Spleen (tissue), 11 donors: ENCODE measurements at regions not wholly inside any gene's neighbourhood (a gene's known extent, or its start where the extent isn't known, plus 50 kb on each side); places are given as distances from the start of the nearest gene placed in this dataset.

Experiments used
- DNase-seq: peaks from one replicate; pipeline ENCODE4 v3.0.0-alpha.2; 2020
- H3K27ac ChIP-seq, 8 donors: fragments of 200-600 bp; sonication (generic) in 7 of 8; 1 replicate in 4 of 8; 2 replicates in 4 of 8; pipeline versions ENCODE4 v1.5.0 to v1.8.0; 2016 to 2021; ENCODE audit warnings: inconsistent platforms in 4 of 8, mild to moderate bottlenecking in 4 of 8, moderate library complexity in 1 of 8
- H3K27me3 ChIP-seq, 7 donors: fragments of 200-600 bp; sonication (generic) in 6 of 7; replicated peaks in 1 of 7; 1 replicate in 4 of 7; 2 replicates in 3 of 7; pipeline versions ENCODE4 v1.5.0 to v1.8.0; 2016 to 2021; ENCODE audit warnings: inconsistent platforms in 3 of 7, mild to moderate bottlenecking in 1 of 7
- H3K36me3 ChIP-seq, 6 donors: fragments of 200-600 bp; sonication (generic) in 5 of 6; 1 replicate in 4 of 6; 2 replicates in 2 of 6; pipeline versions ENCODE4 v1.5.0 to v1.8.0; 2016 to 2021; ENCODE audit warnings: inconsistent platforms in 2 of 6
- H3K4me1 ChIP-seq, 6 donors: fragments of 200-600 bp; sonication (generic) in 5 of 6; 1 replicate in 3 of 6; 2 replicates in 3 of 6; pipeline versions ENCODE4 v1.5.0 to v1.8.0; 2016 to 2021; ENCODE audit warnings: inconsistent platforms in 3 of 6
- H3K4me3 ChIP-seq, 8 donors: fragments of 200-600 bp; sonication (generic) in 7 of 8; 1 replicate in 4 of 8; 2 replicates in 4 of 8; pipeline versions ENCODE4 v1.5.0 to v1.8.0; 2016 to 2021; ENCODE audit warnings: inconsistent platforms in 4 of 8, mild to moderate bottlenecking in 4 of 8, moderate library complexity in 2 of 8
- H3K9me3 ChIP-seq, 8 donors: fragments of 200-600 bp; sonication (generic) in 7 of 8; 1 replicate in 4 of 8; 2 replicates in 4 of 8; pipeline versions ENCODE4 v1.5.0 to v1.8.0; 2016 to 2021; ENCODE audit warnings: inconsistent platforms in 4 of 8
- POLR2A ChIP-seq, 3 donors: fragments of 450-650 bp; IDR thresholded peaks; one replicate each; pipeline ENCODE4 v1.5.1; 2017; ENCODE audit warnings: antibody characterized with exemption in 3 of 3, mild to moderate bottlenecking in 1 of 3
- POLR2AphosphoS5 ChIP-seq, 3 donors: sonication (generic); formaldehyde crosslinking; IDR thresholded peaks; one replicate each; pipeline ENCODE4 v1.5.1; 2017; ENCODE audit warnings: antibody characterized with exemption in 3 of 3
- WGBS, 5 donors: extraction: QIAGEN DNeasy Blood & Tissue Kit in 3 of 5; methylation state at CpG; one replicate each; pipeline versions ENCODE4 v1.1.5 to v1.1.7; 2013 to 2018; 5-methylcytosine and 5-hydroxymethylcytosine counted together
- intact Hi-C: fragments of 100-400 bp; cut with DNase I; formaldehyde crosslinking; loops from one replicate; pipeline ENCODE4 v1.15.0; 2023; ENCODE audit warnings: low total_unique reads
- TF ChIP-seq, protein P1 (sequence below), 11 experiments: fragments of 200-600 bp in 7 of 11; fragments of 450-650 bp in 4 of 11; sonication (generic) in 4 of 11; IDR thresholded peaks in 8 of 11; conservative IDR thresholded peaks in 3 of 11; 1 replicate in 7 of 11; 2 replicates in 4 of 11; pipeline versions ENCODE4 v1.4.0 to v1.8.0; 2016 to 2021; ENCODE audit warnings: antibody characterized with exemption in 11 of 11, inconsistent platforms in 4 of 11, mild to moderate bottlenecking in 1 of 11
- donor health status: healthy with polysubstance abuse.
- donor health status: DM: no; HTN: no; CAD: no; lungs with moderate emphysema.
- donor health status: DM: no; HTN: no; CAD: no.
- donor health status: Bipolar disorder and iron deficiency.
- donor health status: healthy.
- donor health status: DM: no; HTN: no; CAD: no.
- donor health status: DM: yes; HTN: yes; CAD: no.

DNA sequence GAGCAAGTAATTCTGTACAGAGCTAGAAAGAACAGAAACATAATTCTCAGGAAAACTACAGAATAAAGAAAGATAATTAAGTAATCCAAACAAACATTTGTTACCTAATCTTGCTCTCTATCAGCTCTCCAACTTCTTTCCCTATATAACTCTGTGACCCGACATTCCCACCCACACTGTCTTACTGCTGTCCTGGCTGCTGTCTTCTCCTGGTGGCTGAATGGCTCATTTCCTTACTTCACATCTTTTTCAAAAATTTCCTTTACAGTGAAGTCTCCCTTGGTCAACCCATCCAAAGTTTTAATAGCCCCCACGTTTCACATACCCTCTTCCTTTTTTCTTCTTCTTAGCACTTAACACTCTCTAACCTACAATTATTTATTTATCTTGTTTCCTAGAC, 64.0 kb downstream of the HYCC1 start:
- TF ChIP-seq, protein P1, sequence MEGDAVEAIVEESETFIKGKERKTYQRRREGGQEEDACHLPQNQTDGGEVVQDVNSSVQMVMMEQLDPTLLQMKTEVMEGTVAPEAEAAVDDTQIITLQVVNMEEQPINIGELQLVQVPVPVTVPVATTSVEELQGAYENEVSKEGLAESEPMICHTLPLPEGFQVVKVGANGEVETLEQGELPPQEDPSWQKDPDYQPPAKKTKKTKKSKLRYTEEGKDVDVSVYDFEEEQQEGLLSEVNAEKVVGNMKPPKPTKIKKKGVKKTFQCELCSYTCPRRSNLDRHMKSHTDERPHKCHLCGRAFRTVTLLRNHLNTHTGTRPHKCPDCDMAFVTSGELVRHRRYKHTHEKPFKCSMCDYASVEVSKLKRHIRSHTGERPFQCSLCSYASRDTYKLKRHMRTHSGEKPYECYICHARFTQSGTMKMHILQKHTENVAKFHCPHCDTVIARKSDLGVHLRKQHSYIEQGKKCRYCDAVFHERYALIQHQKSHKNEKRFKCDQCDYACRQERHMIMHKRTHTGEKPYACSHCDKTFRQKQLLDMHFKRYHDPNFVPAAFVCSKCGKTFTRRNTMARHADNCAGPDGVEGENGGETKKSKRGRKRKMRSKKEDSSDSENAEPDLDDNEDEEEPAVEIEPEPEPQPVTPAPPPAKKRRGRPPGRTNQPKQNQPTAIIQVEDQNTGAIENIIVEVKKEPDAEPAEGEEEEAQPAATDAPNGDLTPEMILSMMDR (IDR thresholded peaks at IDR 0.05 in 8 of 11, conservative IDR thresholded peaks at IDR 0.05 in 3 of 11): no peak
- TF ChIP-seq POLR2A (IDR thresholded peaks at IDR 0.05) (no peak), POLR2AphosphoS5 (IDR thresholded peaks at IDR 0.05) (no peak)
- DNase-seq: no peak
- 67 to 83% (median 74%) methylated on average over 2 of the region's 2 CpGs for WGBS, 5 donors
- H3K4me3 ChIP-seq: no peak overlapping the region
- intact Hi-C loops: no loop called here
- no peaks in the 10 kb centered on the region for H3K4me1 ChIP-seq
- H3K27ac ChIP-seq: no peak overlapping the region
- no peaks in the 10 kb centered on the region for H3K9me3 ChIP-seq
- peaks cover 0 to 16% (median 4%) of the 10 kb centered on the region in 6 donors for H3K36me3 ChIP-seq
- no peaks in the 10 kb centered on the region for H3K27me3 ChIP-seq

DNA sequence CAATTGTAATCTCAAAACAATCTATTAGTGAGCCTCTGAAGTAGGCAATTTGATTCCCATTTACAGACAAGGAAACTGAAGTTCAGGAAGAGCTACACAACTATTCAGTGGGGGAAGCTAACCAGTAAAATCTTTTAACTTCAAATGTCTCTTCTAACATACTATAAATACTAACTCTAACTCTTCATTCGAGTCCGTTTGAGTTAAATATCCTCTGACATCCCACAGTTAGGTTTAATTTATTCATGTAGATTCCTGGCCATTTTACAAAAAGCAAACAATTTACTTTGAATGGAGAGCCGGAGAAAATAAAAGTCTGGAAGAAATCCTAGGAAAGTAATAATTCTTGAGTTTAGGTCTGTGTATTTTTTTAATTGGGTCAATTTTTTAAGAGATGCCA, 64.7 kb downstream of the HYCC1 start:
- intact Hi-C loops: no loop called here
- H3K27ac ChIP-seq: no peak overlapping the region
- no peaks in the 10 kb centered on the region for H3K27me3 ChIP-seq
- TF ChIP-seq, protein P1 (IDR thresholded peaks at IDR 0.05 in 8 of 11, conservative IDR thresholded peaks at IDR 0.05 in 3 of 11): no peak
- no peak for TF ChIP-seq POLR2AphosphoS5 (IDR thresholded peaks at IDR 0.05)
- no peak for TF ChIP-seq POLR2A (IDR thresholded peaks at IDR 0.05)
- no peak for DNase-seq
- H3K4me1 ChIP-seq: no peaks in the 10 kb centered on the region
- no peaks in the 10 kb centered on the region for H3K9me3 ChIP-seq
- peaks cover 0 to 20% (median 4%) of the 10 kb centered on the region in 6 donors for H3K36me3 ChIP-seq
- H3K4me3 ChIP-seq: no peak overlapping the region
- 60 to 92% (median 74%) methylated on average over 3 of the region's 3 CpGs for WGBS, 5 donors

DNA sequence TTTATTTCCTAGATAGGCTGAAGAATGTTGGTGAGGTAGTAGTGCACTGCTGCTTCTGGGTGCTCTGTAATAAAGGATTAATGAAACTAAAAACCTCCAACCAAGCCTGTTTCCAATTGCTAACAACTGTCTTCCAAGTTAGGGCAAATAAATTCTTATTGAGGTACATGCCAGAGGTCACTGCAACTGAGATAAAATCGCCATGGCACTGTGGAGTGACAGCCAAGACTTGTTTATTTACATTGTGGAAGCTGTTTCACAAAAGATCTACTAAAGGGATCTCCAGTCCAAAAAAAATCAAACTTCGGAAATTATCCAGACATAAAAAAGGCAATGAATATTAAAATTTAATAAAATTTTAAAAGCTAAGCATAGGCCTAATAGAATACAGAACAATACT, 65.2 kb downstream of the HYCC1 start:
- intact Hi-C loops: no loop called here
- Histone ChIP-seq H3K27ac (no peak overlapping the region), H3K4me3 (no peak overlapping the region), H3K9me3 (no peaks in the 10 kb centered on the region), H3K4me1 (no peaks in the 10 kb centered on the region), H3K36me3 (peaks cover 0 to 20% (median 4%) of the 10 kb centered on the region in 6 donors), H3K27me3 (no peaks in the 10 kb centered on the region)
- TF ChIP-seq, protein P1 (IDR thresholded peaks at IDR 0.05 in 8 of 11, conservative IDR thresholded peaks at IDR 0.05 in 3 of 11): no peak
- DNase-seq: no peak
- WGBS, 5 donors: 70 to 93% (median 76%) methylated on average over 2 of the region's 2 CpGs

DNA sequence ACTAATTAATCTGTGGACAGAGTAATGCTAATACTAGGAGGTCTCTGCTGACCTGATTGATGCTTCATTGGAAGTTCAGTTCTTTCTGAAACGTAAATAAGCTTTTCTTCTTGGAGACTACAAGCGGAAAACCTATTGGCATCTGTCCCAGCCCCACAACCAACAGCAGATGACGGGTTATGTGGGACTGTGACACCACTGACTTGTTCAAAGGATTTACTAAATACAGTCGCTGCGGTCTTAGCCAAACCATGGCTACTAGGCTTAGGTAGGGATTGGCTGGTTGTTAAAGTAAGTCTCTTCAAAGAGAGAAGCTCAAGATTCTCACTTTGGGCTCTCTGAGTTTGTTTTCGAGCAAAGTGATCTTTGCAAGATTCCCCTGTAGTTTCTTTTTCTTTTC, 68.3 kb downstream of the HYCC1 start:
- Histone ChIP-seq H3K4me1 (no peaks in the 10 kb centered on the region), H3K9me3 (no peaks in the 10 kb centered on the region), H3K36me3 (peaks cover 0 to 25% (median 4%) of the 10 kb centered on the region in 6 donors), H3K4me3 (no peak overlapping the region), H3K27ac (no peak overlapping the region), H3K27me3 (no peaks in the 10 kb centered on the region)
- 86 to 92% (median 90%) methylated on average over 6 of the region's 6 CpGs for WGBS, 5 donors
- DNase-seq: no peak
- TF ChIP-seq POLR2A (IDR thresholded peaks at IDR 0.05) (no peak), POLR2AphosphoS5 (IDR thresholded peaks at IDR 0.05) (no peak)
- TF ChIP-seq, protein P1 (IDR thresholded peaks at IDR 0.05 in 8 of 11, conservative IDR thresholded peaks at IDR 0.05 in 3 of 11): no peak
- intact Hi-C loops: no loop called here
